CD8-positive, alpha-beta memory T cell (primary cell): ENCODE measurements at regions not wholly inside any gene's neighbourhood (a gene's known extent, or its start where the extent isn't known, plus 50 kb on each side); places are given as distances from the start of the nearest gene placed in this dataset.

Experiments used
- CTCF ChIA-PET: fragments of 350-600 bp; sonication (Branson Sonifier 250); formaldehyde crosslinking; loops from one replicate; lab custom pipeline; 2021; ENCODE audit warnings: antibody characterized with exemption; lab: Charles Lee
- POLR2A ChIA-PET: fragments of 350-600 bp; sonication (Branson Sonifier 250); formaldehyde crosslinking; loops from one replicate; lab custom pipeline; 2021; ENCODE audit warnings: antibody characterized with exemption; lab: Charles Lee
- DNase-seq, 5 donors: peaks; one replicate each; pipeline versions ENCODE4 v3.0.0 to v3.0.0-alpha.2; 2020 to 2022; ENCODE audit warnings: mixed read lengths in 1 of 5
- H3K27ac ChIP-seq: one replicate; pipeline ENCODE4 v1.7.0; 2013; ENCODE audit warnings: low read depth, mild to moderate bottlenecking, low read length, moderate library complexity
- H3K27me3 ChIP-seq: 2 replicates; pipeline ENCODE4 v1.7.0; 2013; ENCODE audit warnings: low read length, mild to moderate bottlenecking; ENCODE audit not compliant: insufficient read depth, poor library complexity, severe bottlenecking
- H3K36me3 ChIP-seq: 2 replicates; pipeline ENCODE4 v1.7.0; 2013; ENCODE audit warnings: mild to moderate bottlenecking, low read length, moderate library complexity; ENCODE audit not compliant: insufficient read depth
- H3K4me1 ChIP-seq: 2 replicates; pipeline ENCODE4 v1.7.0; 2013; ENCODE audit warnings: mild to moderate bottlenecking, low read length, moderate library complexity; ENCODE audit not compliant: insufficient read depth
- H3K4me3 ChIP-seq: 2 replicates; pipeline ENCODE4 v1.7.0; 2013; ENCODE audit warnings: mild to moderate bottlenecking, low read length
- H3K9me3 ChIP-seq: 2 replicates; pipeline ENCODE4 v1.7.0; 2013; ENCODE audit warnings: mild to moderate bottlenecking, low read length
- H3K27ac Mint-ChIP-seq, 8 donors: one replicate each; pipeline ENCODE4 v1.8.0; 2020 to 2021; ENCODE audit warnings: mixed read lengths in 8 of 8, mild to moderate bottlenecking in 6 of 8, inconsistent platforms in 3 of 8, moderate library complexity in 3 of 8
- H3K27me3 Mint-ChIP-seq, 2 donors: one replicate each; pipeline ENCODE4 v1.8.0; 2020 to 2021; ENCODE audit warnings: mixed read lengths in 2 of 2, mild to moderate bottlenecking in 1 of 2, moderate library complexity in 1 of 2
- H3K36me3 Mint-ChIP-seq, 3 donors: one replicate each; pipeline ENCODE4 v1.8.0; 2020 to 2021; ENCODE audit warnings: mixed read lengths in 3 of 3, inconsistent platforms in 1 of 3, mild to moderate bottlenecking in 1 of 3
- H3K4me1 Mint-ChIP-seq, 3 donors: one replicate each; pipeline ENCODE4 v1.8.0; 2020 to 2021; ENCODE audit warnings: mixed read lengths in 3 of 3, inconsistent platforms in 1 of 3, mild to moderate bottlenecking in 1 of 3
- H3K4me3 Mint-ChIP-seq, 7 donors: one replicate each; pipeline ENCODE4 v1.8.0; 2020 to 2021; ENCODE audit warnings: mixed read lengths in 7 of 7, mild to moderate bottlenecking in 6 of 7, moderate library complexity in 4 of 7, inconsistent platforms in 2 of 7
- H3K9me3 Mint-ChIP-seq, 5 donors: one replicate each; pipeline ENCODE4 v1.8.0; 2020 to 2022; ENCODE audit warnings: mixed read lengths in 5 of 5, mild to moderate bottlenecking in 3 of 5, moderate library complexity in 2 of 5, inconsistent platforms in 1 of 5

GRCh38 chr12:87329076-87329863 lies 699.9 kb downstream of the C12orf50 start:
- DNase-seq: no peak
- no peak overlapping the region for H3K4me3 ChIP-seq
- Mint-ChIP-seq H3K9me3 (peaks cover 0 to 8% (median 2%) of the 10 kb centered on the region in 5 donors), H3K27me3 (no peaks in the 10 kb centered on the region), H3K4me1 (no peaks in the 10 kb centered on the region), H3K36me3 (no peaks in the 10 kb centered on the region), H3K27ac (no peak overlapping the region), H3K4me3 (no peak overlapping the region)
- no peaks in the 10 kb centered on the region for H3K27me3 ChIP-seq
- CTCF ChIA-PET: no interaction called here
- H3K9me3 ChIP-seq: no peaks in the 10 kb centered on the region
- no peaks in the 10 kb centered on the region for H3K36me3 ChIP-seq
- no peaks in the 10 kb centered on the region for H3K4me1 ChIP-seq
- no peak overlapping the region for H3K27ac ChIP-seq
- POLR2A ChIA-PET: no interaction called here

- H3K9me3 ChIP-seq: no peaks in the 10 kb centered on the region
- no peak overlapping the region for H3K4me3 ChIP-seq
- no peaks in the 10 kb centered on the region for H3K27me3 Mint-ChIP-seq
- no peak overlapping the region for H3K27ac Mint-ChIP-seq
- no peaks in the 10 kb centered on the region for H3K27me3 ChIP-seq
- no peak overlapping the region for H3K27ac ChIP-seq
- no peaks in the 10 kb centered on the region for H3K4me1 Mint-ChIP-seq
- H3K4me1 ChIP-seq: no peaks in the 10 kb centered on the region
- ChIA-PET POLR2A (no interaction called here), CTCF (no interaction called here)
- no peak overlapping the region for H3K4me3 Mint-ChIP-seq
- no peak for DNase-seq
- H3K36me3 ChIP-seq: no peaks in the 10 kb centered on the region
- H3K36me3 Mint-ChIP-seq: no peaks in the 10 kb centered on the region
- H3K9me3 Mint-ChIP-seq: peaks cover 0 to 8% (median 3%) of the 10 kb centered on the region in 5 donors
Observed at GRCh38 chr12:87323369-87323768, 705.8 kb downstream of the C12orf50 start.

- Mint-ChIP-seq H3K27me3 (no peaks in the 10 kb centered on the region), H3K36me3 (no peaks in the 10 kb centered on the region), H3K4me3 (no peak overlapping the region), H3K4me1 (no peaks in the 10 kb centered on the region), H3K9me3 (peaks cover 0 to 7% (median 4%) of the 10 kb centered on the region in 5 donors), H3K27ac (no peak overlapping the region)
- Histone ChIP-seq H3K27me3 (no peaks in the 10 kb centered on the region), H3K27ac (no peak overlapping the region), H3K4me1 (no peaks in the 10 kb centered on the region), H3K9me3 (no peaks in the 10 kb centered on the region), H3K36me3 (no peaks in the 10 kb centered on the region), H3K4me3 (no peak overlapping the region)
- DNase-seq: no peak
- CTCF ChIA-PET: interaction anchor here (0.6 kb wide), 1 partner anchor 16 kb away, joined by 3 read pairs; no protein-coding TSS in a partner anchor
- POLR2A ChIA-PET: no interaction called here
Observed at GRCh38 chr12:87320724-87321123, 708.5 kb downstream of the C12orf50 start.

GRCh38 chr12:87317302-87317701 lies 711.9 kb downstream of the C12orf50 start:
- Histone ChIP-seq H3K27me3 (no peaks in the 10 kb centered on the region), H3K36me3 (no peaks in the 10 kb centered on the region), H3K4me1 (no peaks in the 10 kb centered on the region), H3K9me3 (no peaks in the 10 kb centered on the region), H3K27ac (no peak overlapping the region), H3K4me3 (no peak overlapping the region)
- no peaks in the 10 kb centered on the region for H3K4me1 Mint-ChIP-seq
- no peak overlapping the region for H3K27ac Mint-ChIP-seq
- ChIA-PET CTCF (no interaction called here), POLR2A (no interaction called here)
- no peaks in the 10 kb centered on the region for H3K27me3 Mint-ChIP-seq
- H3K9me3 Mint-ChIP-seq: peaks cover 0 to 7% (median 2%) of the 10 kb centered on the region in 5 donors
- DNase-seq: no peak
- H3K36me3 Mint-ChIP-seq: no peaks in the 10 kb centered on the region
- no peak overlapping the region for H3K4me3 Mint-ChIP-seq

- Mint-ChIP-seq H3K4me3 (no peak overlapping the region), H3K36me3 (no peaks in the 10 kb centered on the region), H3K4me1 (no peaks in the 10 kb centered on the region), H3K27ac (no peak overlapping the region), H3K27me3 (no peaks in the 10 kb centered on the region), H3K9me3 (peaks cover 0 to 12% (median 3%) of the 10 kb centered on the region in 5 donors)
- CTCF ChIA-PET: no interaction called here
- H3K27ac ChIP-seq: no peak overlapping the region
- DNase-seq: no peak
- POLR2A ChIA-PET: no interaction called here
- no peaks in the 10 kb centered on the region for H3K4me1 ChIP-seq
- no peaks in the 10 kb centered on the region for H3K27me3 ChIP-seq
- no peaks in the 10 kb centered on the region for H3K36me3 ChIP-seq
- H3K4me3 ChIP-seq: no peak overlapping the region
- no peaks in the 10 kb centered on the region for H3K9me3 ChIP-seq
Observed at GRCh38 chr12:87311206-87311605, 718.0 kb downstream of the C12orf50 start.

GRCh38 chr12:87310126-87310525 lies 719.1 kb downstream of the C12orf50 start:
- Histone ChIP-seq H3K27me3 (no peaks in the 10 kb centered on the region), H3K36me3 (no peaks in the 10 kb centered on the region), H3K4me1 (no peaks in the 10 kb centered on the region), H3K9me3 (no peaks in the 10 kb centered on the region), H3K27ac (no peak overlapping the region), H3K4me3 (no peak overlapping the region)
- Mint-ChIP-seq H3K4me3 (no peak overlapping the region), H3K27me3 (no peaks in the 10 kb centered on the region), H3K9me3 (peaks cover 0 to 12% (median 3%) of the 10 kb centered on the region in 5 donors), H3K36me3 (no peaks in the 10 kb centered on the region), H3K27ac (no peak overlapping the region), H3K4me1 (no peaks in the 10 kb centered on the region)
- no peak for DNase-seq
- ChIA-PET POLR2A (no interaction called here), CTCF (no interaction called here)

- no peak overlapping the region for H3K4me3 ChIP-seq
Observed at GRCh38 chr12:87305481-87305880, 723.7 kb downstream of the C12orf50 start.

GRCh38 chr12:87304406-87304805 lies 724.8 kb downstream of the C12orf50 start:
- ChIA-PET CTCF (interaction anchor here (0.7 kb wide), 1 partner anchor 16 kb away, joined by 3 read pairs; no protein-coding TSS in a partner anchor), POLR2A (no interaction called here)
- no peaks in the 10 kb centered on the region for H3K36me3 Mint-ChIP-seq
- H3K4me3 Mint-ChIP-seq: no peak overlapping the region
- no peaks in the 10 kb centered on the region for H3K4me1 ChIP-seq
- H3K4me3 ChIP-seq: no peak overlapping the region
- H3K9me3 ChIP-seq: no peaks in the 10 kb centered on the region
- no peaks in the 10 kb centered on the region for H3K4me1 Mint-ChIP-seq
- no peaks in the 10 kb centered on the region for H3K36me3 ChIP-seq
- peaks cover 1 to 16% (median 6%) of the 10 kb centered on the region in 5 donors for H3K9me3 Mint-ChIP-seq
- no peak for DNase-seq
- H3K27ac Mint-ChIP-seq: no peak overlapping the region
- H3K27ac ChIP-seq: no peak overlapping the region
- no peaks in the 10 kb centered on the region for H3K27me3 Mint-ChIP-seq
- H3K27me3 ChIP-seq: no peaks in the 10 kb centered on the region

More at GRCh38 chr12:87305481-87305880, 723.7 kb downstream of the C12orf50 start:
- DNase-seq: no peak
- Mint-ChIP-seq H3K4me1 (no peaks in the 10 kb centered on the region), H3K27ac (no peak overlapping the region), H3K27me3 (no peaks in the 10 kb centered on the region), H3K4me3 (no peak overlapping the region), H3K36me3 (no peaks in the 10 kb centered on the region), H3K9me3 (peaks cover 1 to 11% (median 4%) of the 10 kb centered on the region in 5 donors)
- H3K9me3 ChIP-seq: no peaks in the 10 kb centered on the region
- H3K27ac ChIP-seq: no peak overlapping the region
- no peaks in the 10 kb centered on the region for H3K27me3 ChIP-seq
- POLR2A ChIA-PET: no interaction called here
- CTCF ChIA-PET: no interaction called here
- no peaks in the 10 kb centered on the region for H3K4me1 ChIP-seq
- H3K36me3 ChIP-seq: no peaks in the 10 kb centered on the region
